Thoracic aorta (tissue), 2 donors: ENCODE measurements at regions not wholly inside any gene's neighbourhood (a gene's known extent, or its start where the extent isn't known, plus 50 kb on each side); places are given as distances from the start of the nearest gene placed in this dataset.

ENCODE experiments used
- ATAC-seq: fragments of 150-250 bp; one replicate; pipeline ENCODE4 v1.8.0; 2017; ENCODE audit warnings: low read depth; ENCODE audit not compliant: insufficient number of reproducible peaks, low FRiP score
- DNase-seq: peaks from one replicate; pipeline ENCODE4 v3.0.0-alpha.2; 2020; ENCODE audit warnings: low spot score
- H3K27ac ChIP-seq, 2 donors: fragments of 200-600 bp; sonication (generic); 1 replicate in 1 of 2; 2 replicates in 1 of 2; pipeline ENCODE4 v1.5.1; 2016; ENCODE audit warnings: mild to moderate bottlenecking in 2 of 2, moderate library complexity in 2 of 2
- H3K27me3 ChIP-seq: fragments of 200-600 bp; sonication (generic); replicated peaks from 2 replicates; pipeline ENCODE4 v1.6.0; 2016; ENCODE audit warnings: mild to moderate bottlenecking; ENCODE audit not compliant: insufficient read depth
- H3K36me3 ChIP-seq: fragments of 200-600 bp; sonication (generic); one replicate; pipeline ENCODE4 v1.5.1; 2016
- H3K4me1 ChIP-seq, 2 donors: fragments of 200-600 bp; sonication (generic); 1 replicate in 1 of 2; 2 replicates in 1 of 2; pipeline versions ENCODE4 v1.5.1 to v1.6.0; 2016; ENCODE audit warnings: low read depth in 2 of 2, mild to moderate bottlenecking in 1 of 2; ENCODE audit not compliant: control insufficient read depth in 1 of 2
- H3K4me3 ChIP-seq: fragments of 200-600 bp; sonication (generic); 2 replicates; pipeline ENCODE4 v1.5.1; 2016; ENCODE audit warnings: mild to moderate bottlenecking
- H3K9me3 ChIP-seq: fragments of 200-600 bp; sonication (generic); 2 replicates; pipeline ENCODE4 v1.5.1; 2016
- TF ChIP-seq, protein P1 (sequence below): fragments of 200-600 bp; sonication (generic); IDR thresholded peaks from one replicate; pipeline ENCODE4 v1.5.1; 2019; ENCODE audit warnings: antibody characterized with exemption

GRCh38 chr14:104346608-104347007, 208.2 kb downstream of the KIF26A start:
- DNase-seq = no peak
- no peaks in the 10 kb centered on the region for H3K4me1 ChIP-seq
- H3K36me3 ChIP-seq = no peaks in the 10 kb centered on the region
- no peak for ATAC-seq
- H3K27me3 ChIP-seq = no peaks in the 10 kb centered on the region
- H3K4me3 ChIP-seq = no peak overlapping the region
- H3K9me3 ChIP-seq = no peaks in the 10 kb centered on the region
- no peak overlapping the region for H3K27ac ChIP-seq
- TF ChIP-seq, protein P1, sequence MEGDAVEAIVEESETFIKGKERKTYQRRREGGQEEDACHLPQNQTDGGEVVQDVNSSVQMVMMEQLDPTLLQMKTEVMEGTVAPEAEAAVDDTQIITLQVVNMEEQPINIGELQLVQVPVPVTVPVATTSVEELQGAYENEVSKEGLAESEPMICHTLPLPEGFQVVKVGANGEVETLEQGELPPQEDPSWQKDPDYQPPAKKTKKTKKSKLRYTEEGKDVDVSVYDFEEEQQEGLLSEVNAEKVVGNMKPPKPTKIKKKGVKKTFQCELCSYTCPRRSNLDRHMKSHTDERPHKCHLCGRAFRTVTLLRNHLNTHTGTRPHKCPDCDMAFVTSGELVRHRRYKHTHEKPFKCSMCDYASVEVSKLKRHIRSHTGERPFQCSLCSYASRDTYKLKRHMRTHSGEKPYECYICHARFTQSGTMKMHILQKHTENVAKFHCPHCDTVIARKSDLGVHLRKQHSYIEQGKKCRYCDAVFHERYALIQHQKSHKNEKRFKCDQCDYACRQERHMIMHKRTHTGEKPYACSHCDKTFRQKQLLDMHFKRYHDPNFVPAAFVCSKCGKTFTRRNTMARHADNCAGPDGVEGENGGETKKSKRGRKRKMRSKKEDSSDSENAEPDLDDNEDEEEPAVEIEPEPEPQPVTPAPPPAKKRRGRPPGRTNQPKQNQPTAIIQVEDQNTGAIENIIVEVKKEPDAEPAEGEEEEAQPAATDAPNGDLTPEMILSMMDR = no peak

DNA sequence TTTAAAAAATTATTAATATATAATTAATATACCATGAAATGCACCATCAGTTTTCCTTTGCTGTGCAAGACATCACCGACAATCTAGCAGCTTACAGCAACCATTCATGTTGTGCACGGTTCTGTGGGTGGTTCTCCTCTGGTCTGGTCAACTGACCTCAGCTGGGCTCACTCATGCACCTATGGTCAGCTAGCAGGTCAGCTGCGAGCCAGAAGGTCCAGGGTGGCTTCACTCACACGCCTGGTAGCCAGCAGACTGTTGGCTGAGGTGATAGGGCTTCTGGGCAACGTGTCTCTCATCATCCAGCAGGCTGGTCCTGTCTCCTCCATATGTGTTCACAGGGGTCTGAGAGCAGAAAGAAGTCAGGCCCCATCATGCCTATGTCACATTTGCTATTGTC, 210.4 kb downstream of the KIF26A start:
- H3K4me3 ChIP-seq = no peak overlapping the region
- H3K4me1 ChIP-seq = no peaks in the 10 kb centered on the region
- H3K27me3 ChIP-seq = no peaks in the 10 kb centered on the region
- ATAC-seq (no peak), DNase-seq (no peak)
- H3K36me3 ChIP-seq = no peaks in the 10 kb centered on the region
- peaks cover 3% of the 10 kb centered on the region for H3K9me3 ChIP-seq
- TF ChIP-seq, protein P1 = no peak
- H3K27ac ChIP-seq = no peak overlapping the region

DNA sequence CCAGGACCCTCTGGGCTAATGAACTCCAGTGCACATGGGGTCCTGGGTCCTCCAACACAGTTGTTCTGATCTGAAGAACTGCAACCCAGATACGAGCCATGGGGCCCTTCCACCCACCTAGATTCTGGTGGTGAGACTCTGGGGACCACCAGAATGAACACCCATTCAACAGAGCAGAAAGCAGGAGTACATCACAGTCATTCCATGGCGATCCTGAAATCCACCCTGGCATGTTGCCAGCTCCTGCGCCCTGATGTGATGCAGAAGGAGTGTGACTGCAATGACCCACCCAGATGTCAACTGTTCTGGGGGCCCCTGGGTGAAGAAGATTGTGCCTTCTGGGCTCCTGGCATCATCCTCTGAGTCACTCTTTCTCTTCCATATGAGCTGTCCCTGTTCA, 211.6 kb downstream of the KIF26A start:
- Histone ChIP-seq H3K4me3 (no peak overlapping the region), H3K27me3 (no peaks in the 10 kb centered on the region), H3K9me3 (peaks cover 3% of the 10 kb centered on the region), H3K36me3 (no peaks in the 10 kb centered on the region), H3K4me1 (no peaks in the 10 kb centered on the region), H3K27ac (no peak overlapping the region)
- no peak for DNase-seq
- TF ChIP-seq, protein P1 = no peak
- no peak for ATAC-seq

GRCh38 chr14:104350463-104351185, 212.2 kb downstream of the KIF26A start:
- Histone ChIP-seq H3K27ac (no peak overlapping the region), H3K4me1 (no peaks in the 10 kb centered on the region), H3K27me3 (no peaks in the 10 kb centered on the region), H3K4me3 (no peak overlapping the region), H3K36me3 (no peaks in the 10 kb centered on the region), H3K9me3 (peaks cover 3% of the 10 kb centered on the region)
- DNase-seq (no peak), ATAC-seq (no peak)
- TF ChIP-seq, protein P1 = no peak

GRCh38 chr14:104351849-104352492, 213.6 kb downstream of the KIF26A start:
- Histone ChIP-seq H3K36me3 (no peaks in the 10 kb centered on the region), H3K4me1 (no peaks in the 10 kb centered on the region), H3K27me3 (no peaks in the 10 kb centered on the region), H3K4me3 (no peak overlapping the region), H3K9me3 (peaks cover 3% of the 10 kb centered on the region), H3K27ac (no peak overlapping the region)
- DNase-seq (no peak), ATAC-seq (no peak)
- TF ChIP-seq, protein P1 = no peak
